Keratinocyte (primary cell): ENCODE measurements at regions not wholly inside any gene's neighbourhood (a gene's known extent, or its start where the extent isn't known, plus 50 kb on each side); places are given as distances from the start of the nearest gene placed in this dataset.

Experiments
- CTCF ChIP-seq, 3 experiments: IDR thresholded peaks in 1 of 3; conservative IDR thresholded peaks in 1 of 3; optimal IDR thresholded peaks in 1 of 3; 2 replicates in 2 of 3; 3 replicates in 1 of 3; pipeline versions ENCODE3 to v1.5.1; 2011; ENCODE audit warnings: low read length in 3 of 3, mild to moderate bottlenecking in 3 of 3, moderate library complexity in 2 of 3, control low read depth in 1 of 3, inconsistent platforms in 1 of 3; ENCODE audit not compliant: insufficient read depth in 2 of 3; ENCODE audit errors: extremely low read depth in 1 of 3
- EZH2 ChIP-seq: IDR thresholded peaks from one replicate; pipeline ENCODE4 v1.6.1; 2012; ENCODE audit warnings: inconsistent platforms, mild to moderate bottlenecking, low read length, moderate library complexity

- TF ChIP-seq EZH2 (no peak), CTCF (optimal IDR thresholded peaks at IDR 0.05 in 1 of 3, IDR thresholded peaks at IDR 0.05 in 1 of 3, conservative IDR thresholded peaks at IDR 0.05 in 1 of 3; ENCODE audit: extremely low read depth in 1 of 3, insufficient read depth in 2 of 3, low read length in 3 of 3) (no peak)
These were observed 216.5 kb upstream of the SLC8A1 start for GRCh38 chr2:40668425-40668824.
